Forelimb muscle (tissue), 1 donor: ENCODE measurements at regions not wholly inside any gene's neighbourhood (a gene's known extent, or its start where the extent isn't known, plus 50 kb on each side); places are given as distances from the start of the nearest gene placed in this dataset.

Experiments
- DNase-seq: peaks from one replicate; pipeline ENCODE4 v3.0.0-alpha.2; 2013; ENCODE audit warnings: low read depth

DNA sequence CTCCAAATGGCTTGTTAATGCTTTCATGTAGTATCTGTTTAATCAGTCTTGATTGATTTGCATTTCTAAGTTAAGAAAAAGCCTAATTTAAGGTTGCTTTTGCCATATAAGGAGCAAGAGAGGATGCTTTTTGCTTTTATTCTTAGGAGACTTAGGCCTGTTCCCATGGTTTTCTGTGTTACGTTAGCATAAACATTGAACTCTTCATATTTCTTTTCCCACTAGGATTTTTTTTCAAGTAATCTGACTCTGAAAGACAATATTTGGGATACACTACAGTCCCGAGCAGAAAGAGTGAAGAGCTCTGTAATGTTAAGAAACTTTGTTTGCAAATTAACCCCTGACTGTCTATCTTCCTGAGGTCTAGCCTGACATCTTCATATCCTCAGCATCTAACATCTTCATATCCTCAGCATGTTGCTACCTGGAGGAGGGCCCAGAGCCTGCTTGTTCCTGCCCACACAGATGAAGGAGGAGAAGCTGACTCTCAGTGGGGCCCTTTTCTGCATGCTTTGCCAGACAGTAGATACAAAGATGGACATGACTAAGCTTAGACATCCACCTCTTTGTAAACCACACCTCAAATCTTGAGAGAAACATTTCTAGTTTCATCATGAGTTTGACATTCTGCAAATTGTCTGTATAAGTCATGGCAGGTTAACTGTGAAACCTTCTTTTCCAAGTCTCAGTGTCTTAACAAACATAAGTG is 86.2 kb upstream of the COL6A5 start:
- peak; percentile 81 for DNase-seq

DNA sequence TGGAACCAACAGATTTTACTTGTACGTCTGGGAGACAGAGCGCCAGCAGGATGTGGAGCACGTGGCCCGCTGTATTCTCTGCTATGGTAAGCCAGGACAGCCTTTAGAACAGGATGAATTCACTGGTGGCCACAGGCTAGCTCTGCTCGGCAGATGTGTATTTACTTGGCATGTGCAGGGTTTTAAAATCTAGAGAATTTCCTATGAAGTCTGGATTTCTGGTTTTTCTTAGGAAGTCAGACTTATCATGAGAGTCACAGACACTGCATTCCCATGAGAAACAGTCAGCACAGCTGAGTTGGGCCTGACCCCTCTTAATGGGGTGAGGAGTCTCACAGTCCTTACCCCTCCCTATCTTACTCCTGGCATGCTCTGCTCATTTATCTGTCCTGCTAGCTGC is 84.6 kb upstream of the COL6A5 start:
- DNase-seq, result peak; percentile 73

DNA sequence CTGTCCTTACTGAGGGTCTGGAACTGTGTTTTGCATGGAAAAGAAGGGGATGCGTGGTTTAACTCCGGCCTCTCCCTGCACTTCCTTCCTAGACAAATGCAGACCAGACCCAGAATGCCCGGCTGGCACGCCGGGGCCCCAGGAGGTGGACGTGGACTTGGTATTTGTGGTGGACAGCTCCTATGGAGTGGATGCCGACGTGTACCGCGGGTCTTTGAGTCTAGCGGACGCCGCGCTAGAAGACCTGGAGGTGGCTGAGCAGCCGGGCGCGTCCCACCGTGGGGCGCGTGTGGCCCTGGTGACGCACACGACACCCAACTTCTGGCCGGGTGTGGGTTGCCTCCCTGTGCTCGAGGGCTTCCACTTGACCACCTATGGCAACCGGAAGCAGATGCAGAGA is 81.8 kb upstream of the COL6A5 start:
- no peak for DNase-seq

DNA sequence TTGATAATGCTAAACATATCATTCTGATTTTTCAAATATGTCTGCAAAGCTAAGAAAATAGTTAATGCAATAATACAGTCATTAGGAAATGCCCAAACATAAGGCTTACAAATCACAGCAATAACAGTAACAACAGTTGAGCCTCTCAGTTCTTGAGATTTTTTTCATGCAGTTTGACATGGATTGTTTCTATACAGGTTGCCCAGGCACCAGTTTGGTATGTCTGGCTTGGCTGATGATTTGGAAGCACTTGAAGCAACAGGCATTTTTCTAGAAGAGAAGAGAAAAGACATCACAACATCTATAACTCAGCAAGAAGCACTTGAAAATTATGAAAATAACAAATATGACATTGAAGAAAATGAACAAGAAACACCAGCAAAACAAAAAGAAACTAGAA is 78.7 kb upstream of the COL6A5 start:
- DNase-seq, result no peak

DNA sequence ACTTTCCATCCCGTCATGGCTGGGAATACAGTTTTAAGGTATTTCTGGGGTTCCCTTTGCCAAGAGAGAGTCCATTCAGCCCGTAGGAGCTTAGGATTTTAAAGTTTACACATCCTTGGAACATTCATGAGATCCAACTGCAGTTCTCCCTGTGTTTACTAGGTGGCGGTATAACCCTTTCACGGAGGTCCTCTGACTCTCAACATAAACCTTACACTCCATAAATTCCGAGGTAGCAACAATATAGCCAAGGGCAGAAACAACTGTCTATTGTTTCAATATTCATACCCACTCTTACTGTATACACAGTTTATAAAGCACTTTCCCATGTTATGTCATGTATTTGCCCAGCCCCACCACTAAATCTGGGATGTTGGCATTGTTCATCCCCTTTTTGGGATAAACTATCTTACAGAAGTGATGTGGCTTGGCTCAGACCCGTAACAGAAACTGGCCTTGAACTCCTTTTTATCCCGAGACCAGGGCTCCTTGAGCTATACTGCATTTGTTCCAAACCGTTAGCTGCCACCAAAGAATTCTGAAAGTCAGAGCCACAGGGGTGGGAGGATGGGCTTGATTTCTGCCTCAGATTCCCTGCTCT is 69.2 kb upstream of the COL6A5 start:
- DNase-seq, result peak; percentile 61

DNA sequence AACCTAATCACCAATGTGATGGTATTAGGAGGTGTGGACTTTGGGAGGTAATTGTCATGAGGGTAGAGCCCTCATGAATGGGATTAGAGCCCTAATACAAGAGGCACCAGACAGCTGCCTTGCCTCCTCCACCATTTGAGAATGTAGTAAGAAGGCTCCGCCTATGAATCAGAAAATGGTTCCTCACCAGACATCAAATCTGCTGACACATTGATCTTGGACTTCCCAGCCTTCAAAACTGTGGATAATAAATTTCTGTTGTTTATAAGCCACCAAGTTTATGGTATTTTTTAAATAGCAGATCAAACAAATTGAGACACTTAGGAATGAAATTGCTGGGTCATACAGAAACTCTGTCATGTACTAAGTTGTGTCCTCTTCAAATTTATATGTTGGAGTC is 56.8 kb upstream of the COL6A5 start:
- no peak for DNase-seq

DNA sequence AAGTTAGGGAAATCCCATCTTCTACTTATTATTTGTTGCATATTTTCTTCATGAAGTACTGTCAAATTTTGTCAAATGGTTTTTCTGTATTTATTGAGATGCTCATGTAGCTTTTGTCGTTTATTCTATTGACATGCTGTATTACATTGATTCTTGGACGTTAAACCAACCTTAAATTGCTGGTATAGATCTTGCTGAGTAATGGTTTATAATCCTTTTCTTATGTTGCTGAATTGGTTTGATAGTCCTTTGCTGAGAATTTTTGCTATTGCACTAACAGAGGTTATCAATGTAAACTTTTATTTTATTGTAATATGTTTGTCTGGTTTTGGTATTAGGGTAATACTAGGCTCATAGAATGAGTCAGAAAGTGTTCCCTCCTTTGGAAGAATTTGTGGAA is 54.3 kb upstream of the COL6A5 start:
- DNase-seq, result no peak

DNA sequence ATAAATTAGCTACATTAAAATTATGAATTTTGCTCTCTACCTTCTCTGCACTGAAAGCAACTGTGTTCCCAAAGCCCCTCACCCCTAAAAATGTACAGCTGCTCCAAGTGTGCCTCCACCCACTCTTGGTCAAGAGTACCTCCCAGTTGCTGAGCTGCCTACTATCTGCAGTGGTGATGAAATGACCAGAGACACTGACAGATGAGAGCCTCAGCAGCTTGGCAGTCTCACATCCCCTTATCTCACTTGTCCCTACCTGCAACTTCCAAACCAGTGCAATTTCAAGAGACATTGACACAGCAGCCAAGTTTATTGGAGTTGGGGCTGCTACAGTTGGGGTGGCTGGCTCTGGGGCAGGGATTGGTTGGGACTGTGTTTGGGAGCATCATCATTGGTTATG is 52.2 kb upstream of the COL6A5 start:
- no peak for DNase-seq
